Liver (tissue), 7 donors: ENCODE measurements at regions not wholly inside any gene's neighbourhood (a gene's known extent, or its start where the extent isn't known, plus 50 kb on each side); places are given as distances from the start of the nearest gene placed in this dataset.
"Not testable (repeated sequence)": the region's sequence is repeated elsewhere in the genome, so short reads cannot be mapped to it uniquely, and the experiment has no call there.

Experiments used
- DNase-seq: peaks from one replicate; pipeline ENCODE4 v3.0.0-alpha.2; 2017; ENCODE audit warnings: low spot score
- H3K27ac ChIP-seq, 2 donors: one replicate each; pipeline ENCODE4 v1.7.0; 2013; ENCODE audit warnings: inconsistent platforms in 2 of 2, low read length in 2 of 2, control low read depth in 1 of 2, low read depth in 1 of 2, mild to moderate bottlenecking in 1 of 2
- H3K27me3 ChIP-seq, 4 donors: one replicate each; pipeline versions ENCODE4 v1.6.1 to v1.7.0; 2013; ENCODE audit warnings: low read length in 3 of 4, inconsistent platforms in 1 of 4, mild to moderate bottlenecking in 1 of 4, moderate library complexity in 1 of 4; ENCODE audit not compliant: control insufficient read depth in 4 of 4, insufficient read depth in 4 of 4
- H3K36me3 ChIP-seq, 4 donors: one replicate each; pipeline versions ENCODE4 v1.6.1 to v1.7.0; 2013; ENCODE audit warnings: low read length in 3 of 4, mild to moderate bottlenecking in 3 of 4, low read depth in 1 of 4, moderate library complexity in 1 of 4; ENCODE audit not compliant: control insufficient read depth in 4 of 4, insufficient read depth in 3 of 4
- H3K4me1 ChIP-seq, 4 donors: one replicate each; pipeline versions ENCODE4 v1.6.1 to v1.7.0; 2013; ENCODE audit warnings: low read length in 3 of 4, mild to moderate bottlenecking in 3 of 4, moderate library complexity in 1 of 4; ENCODE audit not compliant: control insufficient read depth in 4 of 4, insufficient read depth in 4 of 4
- H3K4me3 ChIP-seq, 3 donors: one replicate each; pipeline versions ENCODE4 v1.6.1 to v1.7.0; 2013; ENCODE audit warnings: low read length in 3 of 3, control low read depth in 1 of 3, low read depth in 1 of 3, mild to moderate bottlenecking in 1 of 3
- H3K9ac ChIP-seq, 2 donors: one replicate each; pipeline ENCODE4 v1.7.0; 2013; ENCODE audit warnings: low read length in 2 of 2, mild to moderate bottlenecking in 2 of 2, moderate library complexity in 2 of 2, control low read depth in 1 of 2, low read depth in 1 of 2
- H3K9me3 ChIP-seq, 4 donors: one replicate each; pipeline versions ENCODE4 v1.6.1 to v1.7.0; 2013; ENCODE audit warnings: low read length in 3 of 4; ENCODE audit not compliant: control insufficient read depth in 4 of 4
- FOXA1 ChIP-seq: IDR thresholded peaks from 2 replicates; pipeline ENCODE4 v1.6.1; 2016; ENCODE audit warnings: antibody characterized with exemption
- FOXA2 ChIP-seq: IDR thresholded peaks from 2 replicates; pipeline ENCODE4 v1.6.1; 2016; ENCODE audit warnings: antibody characterized with exemption
- GABPA ChIP-seq, 2 donors: IDR thresholded peaks in 1 of 2; conservative IDR thresholded peaks in 1 of 2; 2 replicates each; pipeline ENCODE4 v1.6.1; 2016; ENCODE audit warnings: antibody characterized with exemption in 2 of 2, mild to moderate bottlenecking in 1 of 2, moderate library complexity in 1 of 2
- HNF4A ChIP-seq, 2 donors: conservative IDR thresholded peaks; 2 replicates each; pipeline ENCODE4 v1.6.1; 2016; ENCODE audit warnings: antibody characterized with exemption in 2 of 2, mild to moderate bottlenecking in 2 of 2
- HNF4G ChIP-seq: IDR thresholded peaks from 2 replicates; pipeline ENCODE4 v1.6.1; 2016; ENCODE audit warnings: antibody characterized with exemption
- JUND ChIP-seq, 2 donors: IDR thresholded peaks; 2 replicates each; pipeline ENCODE4 v1.6.1; 2016; ENCODE audit warnings: antibody characterized with exemption in 2 of 2
- NR2F2 ChIP-seq: IDR thresholded peaks from 2 replicates; pipeline ENCODE4 v1.6.1; 2016; ENCODE audit warnings: antibody characterized with exemption
- RAD21 ChIP-seq, 2 donors: IDR thresholded peaks; 2 replicates each; pipeline ENCODE4 v1.6.1; 2016; ENCODE audit warnings: antibody characterized with exemption in 2 of 2, mild to moderate bottlenecking in 2 of 2
- RXRA ChIP-seq, 2 donors: IDR thresholded peaks; 2 replicates each; pipeline ENCODE4 v1.6.1; 2017 to 2018; ENCODE audit warnings: antibody characterized with exemption in 2 of 2, mild to moderate bottlenecking in 1 of 2
- SP1 ChIP-seq: IDR thresholded peaks from 2 replicates; pipeline ENCODE4 v1.6.1; 2018; ENCODE audit warnings: antibody characterized with exemption, mild to moderate bottlenecking
- TAF1 ChIP-seq: conservative IDR thresholded peaks from 2 replicates; pipeline ENCODE4 v1.6.1; 2016; ENCODE audit warnings: antibody characterized with exemption, mild to moderate bottlenecking
- YY1 ChIP-seq: IDR thresholded peaks from 2 replicates; pipeline ENCODE4 v1.6.1; 2016; ENCODE audit warnings: antibody characterized with exemption, mild to moderate bottlenecking
- WGBS: extraction: QIAGEN DNeasy Blood & Tissue Kit; methylation state at CpG from one replicate; pipeline ENCODE4 v1.1.7; 2013; 5-methylcytosine and 5-hydroxymethylcytosine counted together
- TF ChIP-seq, protein P1 (sequence below): IDR thresholded peaks from 2 replicates; pipeline ENCODE4 v1.6.1; 2016; ENCODE audit warnings: antibody characterized with exemption
- TF ChIP-seq, protein P2 (sequence below): IDR thresholded peaks from 2 replicates; pipeline ENCODE4 v1.6.1; 2016; ENCODE audit warnings: antibody characterized with exemption, mild to moderate bottlenecking
- TF ChIP-seq, protein P3 (sequence below): IDR thresholded peaks from 2 replicates; pipeline ENCODE4 v1.6.1; 2016; ENCODE audit warnings: antibody characterized with exemption
- TF ChIP-seq, protein P4 (sequence below): IDR thresholded peaks from 2 replicates; pipeline ENCODE4 v1.6.1; 2016; ENCODE audit warnings: antibody characterized with exemption
- donor health status: healthy.
- donor health status: healthy.
- donor health status: healthy.
- donor health status: healthy.

DNA sequence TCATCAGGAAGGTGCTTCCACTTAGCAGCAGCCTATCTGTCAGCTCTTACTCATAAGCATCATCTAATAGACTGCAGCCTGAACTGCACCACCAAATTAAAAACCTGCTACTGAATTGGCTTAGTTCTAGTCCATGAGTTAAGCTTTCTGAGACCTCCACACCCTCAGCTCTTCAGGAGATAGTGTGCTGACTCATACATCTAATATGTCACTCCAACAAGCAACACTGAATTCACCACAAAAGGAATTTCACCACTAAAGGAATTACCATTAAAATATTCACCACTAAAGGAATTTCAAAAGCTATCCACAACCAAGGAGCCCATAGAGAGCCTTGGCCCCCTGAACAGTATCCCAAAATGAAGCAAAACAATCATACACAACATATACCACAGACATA, 418.5 kb upstream of the RORB start:
- Histone ChIP-seq H3K4me3 (no peak overlapping the region), H3K27me3 (no peaks in the 10 kb centered on the region), H3K9ac (no peak overlapping the region), H3K27ac (no peak overlapping the region), H3K36me3 (no peaks in the 10 kb centered on the region), H3K4me1 (no peaks in the 10 kb centered on the region), H3K9me3 (peaks cover 0 to 3% (median 0%) of the 10 kb centered on the region in 4 donors)
- no peak for DNase-seq
- TF ChIP-seq NR2F2 (no peak), FOXA1 (no peak), JUND (IDR thresholded peaks at IDR 0.05) (no peak), GABPA (IDR thresholded peaks at IDR 0.05 in 1 of 2, conservative IDR thresholded peaks at IDR 0.05 in 1 of 2) (no peak), RAD21 (IDR thresholded peaks at IDR 0.05) (no peak), HNF4G (no peak), FOXA2 (no peak), YY1 (no peak), SP1 (no peak), TAF1 (no peak)
- TF ChIP-seq, protein P1, sequence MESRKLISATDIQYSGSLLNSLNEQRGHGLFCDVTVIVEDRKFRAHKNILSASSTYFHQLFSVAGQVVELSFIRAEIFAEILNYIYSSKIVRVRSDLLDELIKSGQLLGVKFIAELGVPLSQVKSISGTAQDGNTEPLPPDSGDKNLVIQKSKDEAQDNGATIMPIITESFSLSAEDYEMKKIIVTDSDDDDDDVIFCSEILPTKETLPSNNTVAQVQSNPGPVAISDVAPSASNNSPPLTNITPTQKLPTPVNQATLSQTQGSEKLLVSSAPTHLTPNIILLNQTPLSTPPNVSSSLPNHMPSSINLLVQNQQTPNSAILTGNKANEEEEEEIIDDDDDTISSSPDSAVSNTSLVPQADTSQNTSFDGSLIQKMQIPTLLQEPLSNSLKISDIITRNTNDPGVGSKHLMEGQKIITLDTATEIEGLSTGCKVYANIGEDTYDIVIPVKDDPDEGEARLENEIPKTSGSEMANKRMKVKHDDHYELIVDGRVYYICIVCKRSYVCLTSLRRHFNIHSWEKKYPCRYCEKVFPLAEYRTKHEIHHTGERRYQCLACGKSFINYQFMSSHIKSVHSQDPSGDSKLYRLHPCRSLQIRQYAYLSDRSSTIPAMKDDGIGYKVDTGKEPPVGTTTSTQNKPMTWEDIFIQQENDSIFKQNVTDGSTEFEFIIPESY: no peak
- TF ChIP-seq, protein P2, sequence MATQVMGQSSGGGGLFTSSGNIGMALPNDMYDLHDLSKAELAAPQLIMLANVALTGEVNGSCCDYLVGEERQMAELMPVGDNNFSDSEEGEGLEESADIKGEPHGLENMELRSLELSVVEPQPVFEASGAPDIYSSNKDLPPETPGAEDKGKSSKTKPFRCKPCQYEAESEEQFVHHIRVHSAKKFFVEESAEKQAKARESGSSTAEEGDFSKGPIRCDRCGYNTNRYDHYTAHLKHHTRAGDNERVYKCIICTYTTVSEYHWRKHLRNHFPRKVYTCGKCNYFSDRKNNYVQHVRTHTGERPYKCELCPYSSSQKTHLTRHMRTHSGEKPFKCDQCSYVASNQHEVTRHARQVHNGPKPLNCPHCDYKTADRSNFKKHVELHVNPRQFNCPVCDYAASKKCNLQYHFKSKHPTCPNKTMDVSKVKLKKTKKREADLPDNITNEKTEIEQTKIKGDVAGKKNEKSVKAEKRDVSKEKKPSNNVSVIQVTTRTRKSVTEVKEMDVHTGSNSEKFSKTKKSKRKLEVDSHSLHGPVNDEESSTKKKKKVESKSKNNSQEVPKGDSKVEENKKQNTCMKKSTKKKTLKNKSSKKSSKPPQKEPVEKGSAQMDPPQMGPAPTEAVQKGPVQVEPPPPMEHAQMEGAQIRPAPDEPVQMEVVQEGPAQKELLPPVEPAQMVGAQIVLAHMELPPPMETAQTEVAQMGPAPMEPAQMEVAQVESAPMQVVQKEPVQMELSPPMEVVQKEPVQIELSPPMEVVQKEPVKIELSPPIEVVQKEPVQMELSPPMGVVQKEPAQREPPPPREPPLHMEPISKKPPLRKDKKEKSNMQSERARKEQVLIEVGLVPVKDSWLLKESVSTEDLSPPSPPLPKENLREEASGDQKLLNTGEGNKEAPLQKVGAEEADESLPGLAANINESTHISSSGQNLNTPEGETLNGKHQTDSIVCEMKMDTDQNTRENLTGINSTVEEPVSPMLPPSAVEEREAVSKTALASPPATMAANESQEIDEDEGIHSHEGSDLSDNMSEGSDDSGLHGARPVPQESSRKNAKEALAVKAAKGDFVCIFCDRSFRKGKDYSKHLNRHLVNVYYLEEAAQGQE: no peak
- TF ChIP-seq, protein P3, sequence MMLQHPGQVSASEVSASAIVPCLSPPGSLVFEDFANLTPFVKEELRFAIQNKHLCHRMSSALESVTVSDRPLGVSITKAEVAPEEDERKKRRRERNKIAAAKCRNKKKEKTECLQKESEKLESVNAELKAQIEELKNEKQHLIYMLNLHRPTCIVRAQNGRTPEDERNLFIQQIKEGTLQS: no peak

DNA sequence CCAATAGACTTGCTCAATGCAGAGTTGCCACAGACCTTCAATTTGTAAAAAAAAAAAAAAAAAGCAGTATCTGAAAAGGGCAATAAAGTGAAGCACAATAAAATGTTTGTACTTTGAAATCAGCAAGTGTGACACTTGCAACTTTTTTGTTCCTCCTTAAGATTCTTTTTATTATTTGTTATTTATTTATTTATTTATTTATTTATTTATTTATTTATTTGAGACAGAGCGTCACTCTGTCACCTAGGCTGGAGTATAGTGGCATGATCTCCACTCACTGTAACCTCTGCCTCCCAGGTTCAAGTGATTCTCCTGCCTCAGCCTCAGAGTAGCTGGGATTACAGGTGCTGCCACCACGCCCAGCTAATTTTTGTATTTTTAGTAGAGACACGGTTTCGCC, 416.5 kb upstream of the RORB start:
- DNase-seq, H3K27ac ChIP-seq, H3K4me1 ChIP-seq, H3K36me3 ChIP-seq, H3K27me3 ChIP-seq, H3K9ac ChIP-seq, H3K4me3 ChIP-seq, H3K9me3 ChIP-seq: not testable (repeated sequence)
- WGBS: 93% methylated on average over 4 of the region's 4 CpGs

DNA sequence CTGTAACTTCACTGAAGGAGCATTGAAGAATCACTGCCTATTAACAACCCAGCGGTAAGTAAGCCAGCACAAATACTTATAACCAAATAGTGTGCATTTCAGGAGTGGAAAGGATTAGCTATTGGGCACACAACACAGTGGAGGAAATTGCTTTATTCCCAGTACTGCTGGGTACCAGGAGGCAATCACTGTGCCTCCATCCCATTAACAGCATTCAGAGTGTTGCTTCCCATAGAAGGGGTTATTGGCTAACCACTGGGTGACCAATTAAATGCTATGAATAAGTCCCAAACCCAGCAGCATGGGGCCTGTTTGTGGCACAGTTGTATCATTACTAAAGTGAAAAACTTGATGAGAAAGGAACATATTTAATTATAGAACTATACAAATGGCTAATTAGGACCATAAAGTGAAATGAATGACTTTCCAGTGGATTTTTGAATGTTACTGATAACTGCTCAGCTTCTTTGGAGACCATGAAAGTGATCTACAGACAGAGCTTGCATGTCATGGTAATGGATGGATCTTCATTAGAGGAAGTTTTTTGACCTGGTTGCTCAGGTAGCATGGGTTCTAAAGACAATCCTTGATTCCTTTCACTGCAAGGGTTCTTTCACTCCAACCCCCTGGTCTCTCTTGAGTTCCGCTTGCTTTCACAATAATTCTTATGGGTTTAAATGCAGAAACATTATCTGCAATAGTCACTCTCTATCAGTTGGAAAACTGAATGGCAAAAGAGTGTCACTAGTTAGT, 413.3 kb upstream of the RORB start:
- H3K9ac ChIP-seq: no peak overlapping the region
- peaks cover 0 to 3% (median 0%) of the 10 kb centered on the region in 4 donors for H3K9me3 ChIP-seq
- H3K36me3 ChIP-seq: no peaks in the 10 kb centered on the region
- DNase-seq: no peak
- H3K4me3 ChIP-seq: no peak overlapping the region
- no peaks in the 10 kb centered on the region for H3K27me3 ChIP-seq
- H3K4me1 ChIP-seq: no peaks in the 10 kb centered on the region
- H3K27ac ChIP-seq: no peak overlapping the region
- WGBS: 89% methylated on average over 2 of the region's 2 CpGs
- TF ChIP-seq FOXA2 (no peak), RXRA (IDR thresholded peaks at IDR 0.05) (no peak), GABPA (IDR thresholded peaks at IDR 0.05 in 1 of 2, conservative IDR thresholded peaks at IDR 0.05 in 1 of 2) (no peak), HNF4A (conservative IDR thresholded peaks at IDR 0.05) (no peak), RAD21 (IDR thresholded peaks at IDR 0.05) (no peak), SP1 (no peak)
- TF ChIP-seq, protein P2: no peak
- TF ChIP-seq, protein P1: no peak
- TF ChIP-seq, protein P4, sequence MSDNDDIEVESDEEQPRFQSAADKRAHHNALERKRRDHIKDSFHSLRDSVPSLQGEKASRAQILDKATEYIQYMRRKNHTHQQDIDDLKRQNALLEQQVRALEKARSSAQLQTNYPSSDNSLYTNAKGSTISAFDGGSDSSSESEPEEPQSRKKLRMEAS: no peak
